ENCODE measurements at regions not wholly inside any gene's neighbourhood (a gene's known extent, or its start where the extent isn't known, plus 50 kb on each side); places are given as distances from the start of the nearest gene placed in this dataset.
"Not testable (repeated sequence)": the region's sequence is repeated elsewhere in the genome, so short reads cannot be mapped to it uniquely, and the experiment has no call there.

- TF ChIP-seq, protein P1, sequence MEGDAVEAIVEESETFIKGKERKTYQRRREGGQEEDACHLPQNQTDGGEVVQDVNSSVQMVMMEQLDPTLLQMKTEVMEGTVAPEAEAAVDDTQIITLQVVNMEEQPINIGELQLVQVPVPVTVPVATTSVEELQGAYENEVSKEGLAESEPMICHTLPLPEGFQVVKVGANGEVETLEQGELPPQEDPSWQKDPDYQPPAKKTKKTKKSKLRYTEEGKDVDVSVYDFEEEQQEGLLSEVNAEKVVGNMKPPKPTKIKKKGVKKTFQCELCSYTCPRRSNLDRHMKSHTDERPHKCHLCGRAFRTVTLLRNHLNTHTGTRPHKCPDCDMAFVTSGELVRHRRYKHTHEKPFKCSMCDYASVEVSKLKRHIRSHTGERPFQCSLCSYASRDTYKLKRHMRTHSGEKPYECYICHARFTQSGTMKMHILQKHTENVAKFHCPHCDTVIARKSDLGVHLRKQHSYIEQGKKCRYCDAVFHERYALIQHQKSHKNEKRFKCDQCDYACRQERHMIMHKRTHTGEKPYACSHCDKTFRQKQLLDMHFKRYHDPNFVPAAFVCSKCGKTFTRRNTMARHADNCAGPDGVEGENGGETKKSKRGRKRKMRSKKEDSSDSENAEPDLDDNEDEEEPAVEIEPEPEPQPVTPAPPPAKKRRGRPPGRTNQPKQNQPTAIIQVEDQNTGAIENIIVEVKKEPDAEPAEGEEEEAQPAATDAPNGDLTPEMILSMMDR (IDR thresholded peaks at IDR 0.05; ENCODE audit: insufficient read depth, low read length, poor library complexity, severe bottlenecking) = no peak
Measured at GRCh38 chr4:100633269-100633668, 115.4 kb upstream of the EMCN start.

DNA sequence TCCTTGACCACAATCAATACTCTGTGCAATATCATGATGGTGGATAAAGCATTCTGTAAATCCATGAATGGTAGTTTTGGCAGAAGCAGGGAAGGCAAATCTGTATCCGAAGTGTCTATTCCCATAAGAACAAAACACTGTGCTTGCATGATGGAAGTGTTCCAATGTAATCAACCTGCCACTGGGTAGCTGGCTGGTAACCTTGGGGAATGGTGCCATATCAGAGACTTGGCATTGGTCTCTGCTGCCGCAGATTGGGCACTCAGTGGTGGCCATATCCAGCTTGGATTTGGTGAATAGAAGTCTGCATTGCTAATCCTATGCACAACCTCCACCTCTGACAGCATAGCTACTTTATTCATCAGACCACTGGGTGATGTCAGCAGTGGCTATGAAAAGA, 114.3 kb upstream of the EMCN start:
- Histone ChIP-seq H3K36me3 (ENCODE audit: control insufficient read depth, insufficient read depth, low read length) (no peaks in the 10 kb centered on the region), H3K27me3 (ENCODE audit: control insufficient read depth, insufficient read depth, low read length) (no peaks in the 10 kb centered on the region), H3K4me3 (ENCODE audit: low read depth, low read length) (no peak overlapping the region)
- TF ChIP-seq, protein P1 (IDR thresholded peaks at IDR 0.05; ENCODE audit: insufficient read depth, low read length, poor library complexity, severe bottlenecking) = no peak
- no peak for DNase-seq (ENCODE audit: low read depth)

More at GRCh38 chr4:100633269-100633668, 115.4 kb upstream of the EMCN start:
- no peaks in the 10 kb centered on the region for H3K27me3 ChIP-seq (ENCODE audit: control insufficient read depth, insufficient read depth, low read length)
- no peak overlapping the region for H3K4me3 ChIP-seq (ENCODE audit: low read depth, low read length)
- no peak for DNase-seq (ENCODE audit: low read depth)
- no peaks in the 10 kb centered on the region for H3K36me3 ChIP-seq (ENCODE audit: control insufficient read depth, insufficient read depth, low read length)

GRCh38 chr4:100631281-100631968, 113.6 kb upstream of the EMCN start:
- Histone ChIP-seq H3K4me3 (ENCODE audit: low read depth, low read length) (no peak overlapping the region), H3K27me3 (ENCODE audit: control insufficient read depth, insufficient read depth, low read length) (no peaks in the 10 kb centered on the region), H3K36me3 (ENCODE audit: control insufficient read depth, insufficient read depth, low read length) (no peaks in the 10 kb centered on the region)
- TF ChIP-seq, protein P1 (IDR thresholded peaks at IDR 0.05; ENCODE audit: insufficient read depth, low read length, poor library complexity, severe bottlenecking) = no peak
- no peak for DNase-seq (ENCODE audit: low read depth)

- no peaks in the 10 kb centered on the region for H3K27me3 ChIP-seq (ENCODE audit: control insufficient read depth, insufficient read depth, low read length)
- TF ChIP-seq, protein P1 (IDR thresholded peaks at IDR 0.05; ENCODE audit: insufficient read depth, low read length, poor library complexity, severe bottlenecking) = no peak
- no peak overlapping the region for H3K4me3 ChIP-seq (ENCODE audit: low read depth, low read length)
- no peaks in the 10 kb centered on the region for H3K36me3 ChIP-seq (ENCODE audit: control insufficient read depth, insufficient read depth, low read length)
- DNase-seq (ENCODE audit: low read depth) = no peak
Measured at GRCh38 chr4:100630341-100630740, 112.5 kb upstream of the EMCN start.

GRCh38 chr4:100609810-100610209, 92.0 kb upstream of the EMCN start:
- no peaks in the 10 kb centered on the region for H3K36me3 ChIP-seq (ENCODE audit: control insufficient read depth, insufficient read depth, low read length)
- TF ChIP-seq, protein P1 (IDR thresholded peaks at IDR 0.05; ENCODE audit: insufficient read depth, low read length, poor library complexity, severe bottlenecking) = no peak
- no peak overlapping the region for H3K4me3 ChIP-seq (ENCODE audit: low read depth, low read length)
- H3K27me3 ChIP-seq (ENCODE audit: control insufficient read depth, insufficient read depth, low read length) = no peaks in the 10 kb centered on the region
- DNase-seq (ENCODE audit: low read depth) = no peak

GRCh38 chr4:100608651-100609050, 90.8 kb upstream of the EMCN start:
- not testable (repeated sequence) for H3K36me3 ChIP-seq (ENCODE audit: control insufficient read depth, insufficient read depth, low read length); H3K27me3 ChIP-seq (ENCODE audit: control insufficient read depth, insufficient read depth, low read length); H3K4me3 ChIP-seq (ENCODE audit: low read depth, low read length); DNase-seq (ENCODE audit: low read depth)
